GM12874 (cell line): ENCODE measurements at regions not wholly inside any gene's neighbourhood (a gene's known extent, or its start where the extent isn't known, plus 50 kb on each side); places are given as distances from the start of the nearest gene placed in this dataset.

Source experiments
- CTCF ChIP-seq: IDR thresholded peaks from 2 replicates; pipeline ENCODE4 v1.5.1; 2011; ENCODE audit warnings: low read depth, mild to moderate bottlenecking, control low read depth, low read length, moderate library complexity; ENCODE audit not compliant: insufficient read depth

- no peak for TF ChIP-seq CTCF
Observed at GRCh38 chr3:101945980-101946379, 96.7 kb downstream of the NFKBIZ start.

GRCh38 chr3:101946906-101947305 lies 97.6 kb downstream of the NFKBIZ start:
- TF ChIP-seq CTCF, result no peak

DNA sequence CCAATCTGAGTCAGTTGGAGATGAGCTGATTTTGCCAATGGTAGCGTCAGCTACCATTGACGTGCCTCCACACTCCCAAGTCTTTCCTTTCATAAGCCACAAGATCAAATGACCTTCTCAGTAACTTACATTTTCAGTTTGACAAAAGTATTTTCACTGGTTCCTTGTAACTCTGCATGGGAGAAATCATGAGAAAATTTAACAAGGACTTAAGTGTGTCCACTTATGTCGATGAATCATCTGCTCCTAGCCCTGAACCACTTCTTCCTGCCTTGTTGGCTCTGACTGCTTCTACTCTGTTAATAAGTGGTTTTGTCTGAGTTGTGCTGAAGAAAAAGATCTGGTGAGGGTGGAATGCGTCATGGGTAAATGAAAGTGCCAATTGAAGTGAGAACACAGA lies 101.2 kb downstream of the NFKBIZ start:
- TF ChIP-seq CTCF, result no peak

GRCh38 chr3:101950985-101951733 lies 101.8 kb downstream of the NFKBIZ start:
- no peak for TF ChIP-seq CTCF

- no peak for TF ChIP-seq CTCF
Observed at GRCh38 chr3:101954361-101954760, 105.0 kb downstream of the NFKBIZ start.

GRCh38 chr3:101954936-101955335 lies 105.6 kb downstream of the NFKBIZ start:
- no peak for TF ChIP-seq CTCF

DNA sequence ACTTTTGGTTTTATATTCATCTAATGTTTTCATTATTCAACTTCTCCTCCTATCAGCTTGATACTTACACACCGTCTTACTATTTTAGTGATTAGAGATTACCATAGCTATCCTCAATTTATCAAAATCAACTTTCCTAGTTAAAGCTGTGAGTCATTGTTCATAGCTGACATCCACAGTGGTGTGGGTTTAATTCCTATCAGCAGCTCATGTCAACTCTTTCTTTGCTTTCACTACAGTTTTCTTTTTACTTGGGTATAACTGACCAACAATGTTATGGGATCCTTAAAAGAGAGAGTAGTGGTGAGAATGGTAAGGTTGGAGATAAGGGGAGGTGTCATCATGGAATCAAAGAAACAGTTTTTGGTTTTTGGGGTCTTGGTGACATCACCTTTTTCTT lies 112.7 kb downstream of the NFKBIZ start:
- TF ChIP-seq CTCF, result no peak
